ENCODE measurements at regions not wholly inside any gene's neighbourhood (a gene's known extent, or its start where the extent isn't known, plus 50 kb on each side); places are given as distances from the start of the nearest gene placed in this dataset.
"Not testable (repeated sequence)": the region's sequence is repeated elsewhere in the genome, so short reads cannot be mapped to it uniquely, and the experiment has no call there.

DNA sequence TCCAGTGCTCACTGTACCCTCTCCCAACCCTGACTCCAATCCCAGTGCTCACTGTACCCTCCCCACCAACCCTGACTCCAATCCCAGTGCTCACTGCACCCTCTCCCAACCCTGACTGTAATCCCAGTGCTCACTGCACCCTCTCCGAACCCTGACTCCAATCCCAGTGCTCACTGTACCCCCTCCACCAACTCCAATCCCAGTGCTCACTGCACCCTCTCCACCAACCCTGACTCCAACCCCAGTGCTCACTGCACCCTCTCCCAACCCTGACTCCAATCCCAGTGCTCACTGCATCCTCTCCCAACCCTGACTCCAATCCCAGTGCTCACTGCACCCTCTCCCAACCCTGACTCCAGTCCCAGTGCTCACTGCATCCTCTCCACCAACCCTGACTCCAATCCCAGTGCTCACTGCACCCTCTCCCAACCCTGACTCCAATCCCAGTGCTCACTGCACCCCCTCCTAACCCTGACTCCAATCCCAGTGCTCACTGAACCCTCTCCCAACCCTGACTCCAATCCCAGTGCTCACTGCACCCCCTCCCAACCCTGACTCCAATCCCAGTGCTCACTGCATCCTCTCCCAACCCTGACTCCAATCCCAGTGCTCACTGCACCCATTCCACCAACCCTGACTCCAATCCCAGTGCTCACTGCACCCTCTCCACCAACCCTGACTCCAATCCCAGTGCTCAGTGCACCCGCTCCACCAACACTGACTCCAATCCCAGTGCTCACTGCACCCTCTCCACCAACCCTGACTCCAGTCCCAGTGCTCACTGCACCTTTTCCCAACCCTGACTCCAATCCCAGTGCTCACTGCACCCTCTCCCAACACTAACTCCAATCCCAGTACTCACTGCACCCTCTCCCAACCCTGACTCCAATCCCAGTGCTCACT lies 136.3 kb upstream of the ZNF618 start:
- not testable (repeated sequence) for DNase-seq (ENCODE audit: low read depth, low spot score)

GRCh38 chr9:113740508-113741500 lies 135.3 kb upstream of the ZNF618 start:
- DNase-seq (ENCODE audit: low read depth, low spot score): peak; percentile 81

DNA sequence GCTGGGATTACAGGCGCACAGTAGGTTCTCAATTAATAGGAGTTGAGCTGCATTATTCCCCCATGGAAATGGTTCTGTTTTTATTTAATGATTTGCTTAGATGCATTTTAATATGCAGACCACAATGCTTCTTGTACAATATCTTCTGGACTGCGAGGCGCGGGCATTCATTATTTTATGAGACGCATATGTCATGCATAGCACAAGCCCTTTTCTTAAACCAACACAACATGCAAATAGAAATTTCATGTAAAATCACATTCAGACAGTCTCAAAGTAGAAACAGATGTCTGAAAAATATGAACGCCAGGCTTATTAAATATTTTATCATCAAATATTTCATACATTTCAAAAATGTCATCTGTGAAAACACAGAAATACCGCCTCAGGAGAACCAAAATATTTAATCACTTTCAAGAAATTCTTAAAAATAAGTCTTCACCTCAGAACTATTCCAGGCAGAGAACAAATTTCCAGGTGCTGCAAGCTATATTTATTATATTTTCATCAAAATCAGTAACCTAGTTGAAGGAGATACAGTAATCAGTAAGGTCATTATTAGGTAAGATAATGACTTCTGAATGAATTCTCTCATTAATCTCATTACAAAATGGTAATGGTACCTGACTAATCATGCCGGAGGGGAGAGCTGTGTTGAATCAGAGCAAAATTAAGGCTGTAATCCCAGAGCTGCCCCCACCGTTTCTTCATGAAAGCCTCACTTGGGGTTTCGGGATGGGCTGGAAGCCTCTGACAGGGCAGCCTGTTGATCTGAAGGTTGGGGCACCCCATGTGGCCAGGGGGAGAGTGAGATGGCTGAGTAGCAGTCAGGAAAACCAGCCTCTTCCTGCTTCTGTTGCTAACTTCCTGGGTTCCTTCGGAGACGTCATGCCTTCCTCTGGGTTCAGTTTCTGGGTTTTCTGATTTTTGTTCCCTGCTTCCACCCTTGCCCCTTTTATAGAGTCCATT lies 133.9 kb upstream of the ZNF618 start:
- DNase-seq (ENCODE audit: low read depth, low spot score): no peak

DNA sequence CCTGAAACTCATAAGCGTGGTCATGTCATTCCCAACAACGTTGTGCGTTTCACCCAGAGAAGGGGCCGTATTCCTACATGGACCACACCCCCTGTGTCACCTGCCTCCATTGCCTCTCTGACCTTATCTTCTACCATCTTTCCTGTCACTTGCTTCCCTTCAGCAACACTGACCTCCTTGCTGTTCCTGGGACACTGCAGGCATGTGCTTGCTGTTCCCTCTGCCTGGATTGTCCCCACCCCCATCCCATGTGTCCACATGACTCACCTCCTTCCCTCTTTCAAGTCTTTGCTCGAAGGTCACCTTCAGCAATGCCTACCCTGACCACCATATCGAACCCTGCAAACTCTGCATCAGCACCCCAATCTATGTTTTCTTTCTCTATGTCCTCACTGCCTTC lies 133.2 kb upstream of the ZNF618 start:
- DNase-seq (ENCODE audit: low read depth, low spot score): no peak

- no peak for DNase-seq (ENCODE audit: low read depth, low spot score)
Observed at GRCh38 chr9:113746486-113746885, 129.6 kb upstream of the ZNF618 start.

GRCh38 chr9:113748135-113748534 lies 128.0 kb upstream of the ZNF618 start:
- no peak for DNase-seq (ENCODE audit: low read depth, low spot score)

DNA sequence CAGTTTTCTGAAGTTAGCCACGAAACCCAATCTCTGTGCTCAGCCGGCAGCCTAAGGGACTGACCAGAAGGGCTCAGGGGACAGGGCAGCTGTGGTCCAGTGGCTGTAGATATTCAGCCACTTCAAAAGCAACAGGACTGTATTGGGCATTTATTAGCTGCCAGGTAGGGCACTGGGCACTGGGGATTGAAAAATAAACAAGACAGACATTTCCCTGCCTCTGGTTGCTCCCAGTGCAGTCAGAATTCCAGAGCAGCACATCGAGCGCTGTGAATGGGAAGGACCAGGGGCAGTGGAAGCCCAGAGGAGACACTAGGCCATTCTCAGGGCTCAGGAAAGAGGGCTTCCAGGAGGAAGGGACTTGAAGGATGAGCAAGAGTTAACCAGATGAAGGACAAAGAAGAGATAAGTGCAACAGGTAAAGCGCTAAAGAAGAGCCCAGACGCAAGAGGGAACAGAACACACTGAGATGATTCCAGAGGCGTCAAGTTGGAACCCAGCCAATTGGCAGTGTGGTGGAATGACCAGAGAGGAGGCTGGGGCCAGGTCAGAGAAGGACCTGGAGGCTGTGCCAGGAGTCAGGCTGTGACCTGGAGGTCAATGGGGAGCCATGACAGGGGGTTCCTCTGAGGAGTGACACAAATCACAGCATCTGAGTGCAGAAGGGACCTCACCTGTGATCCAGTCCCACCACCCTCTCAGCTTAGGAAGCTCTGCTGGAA lies 122.5 kb upstream of the ZNF618 start:
- no peak for DNase-seq (ENCODE audit: low read depth, low spot score)

DNA sequence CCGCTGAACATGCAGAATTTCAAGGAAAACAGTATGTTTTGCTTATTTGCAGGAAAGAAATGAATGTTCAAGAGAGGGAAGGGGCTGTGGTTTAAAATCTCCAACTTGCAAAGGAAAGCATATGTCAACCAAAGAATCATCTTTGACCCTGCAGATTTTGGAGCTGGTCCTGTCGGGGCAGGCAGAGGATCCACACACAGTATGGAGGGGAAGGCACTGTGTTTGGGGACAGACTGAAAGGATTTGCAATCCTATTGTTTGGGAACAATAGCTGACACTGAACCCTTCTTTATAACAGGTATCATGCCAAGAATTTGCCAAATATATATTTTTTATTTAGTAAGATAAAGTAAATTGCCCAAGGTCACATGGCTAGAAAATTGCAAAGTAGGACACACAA lies 121.4 kb upstream of the ZNF618 start:
- no peak for DNase-seq (ENCODE audit: low read depth, low spot score)

- DNase-seq (ENCODE audit: low read depth, low spot score): no peak
Observed at GRCh38 chr9:113755433-113755832, 120.7 kb upstream of the ZNF618 start.

DNA sequence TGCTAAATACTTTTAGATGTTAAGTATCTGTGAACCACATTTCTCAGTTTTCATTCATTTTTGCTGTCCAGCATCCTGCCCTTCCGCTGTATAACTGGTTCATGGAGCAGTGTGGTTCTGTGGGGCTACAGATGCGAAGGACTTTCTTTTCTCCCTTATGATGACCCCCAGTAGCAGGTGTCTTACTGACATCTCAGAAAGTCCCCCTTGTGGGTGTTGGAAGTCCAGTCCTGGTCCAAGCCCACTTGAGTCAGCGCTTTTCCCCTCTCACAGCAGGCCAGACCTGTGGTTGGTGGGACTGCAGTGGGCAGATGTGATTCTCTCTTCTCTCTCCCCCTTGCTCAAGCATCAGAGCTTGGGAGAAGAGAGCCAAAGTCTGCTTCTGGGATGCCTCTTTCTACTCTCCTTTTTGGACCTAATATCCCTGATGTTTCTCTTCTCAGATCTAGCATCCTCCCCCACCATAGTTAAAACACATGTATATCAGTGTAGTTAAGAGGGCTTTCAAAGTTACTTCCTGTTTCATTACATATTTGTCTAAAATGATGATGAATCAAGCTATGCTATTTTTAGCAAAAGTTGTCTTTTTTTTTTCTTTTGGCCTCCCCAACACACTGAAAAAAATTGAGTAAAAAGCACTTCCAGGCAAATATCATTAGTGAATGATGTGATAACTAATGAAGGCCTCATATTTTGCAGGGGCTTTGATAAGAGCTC lies 119.5 kb upstream of the ZNF618 start:
- DNase-seq (ENCODE audit: low read depth, low spot score): no peak

DNA sequence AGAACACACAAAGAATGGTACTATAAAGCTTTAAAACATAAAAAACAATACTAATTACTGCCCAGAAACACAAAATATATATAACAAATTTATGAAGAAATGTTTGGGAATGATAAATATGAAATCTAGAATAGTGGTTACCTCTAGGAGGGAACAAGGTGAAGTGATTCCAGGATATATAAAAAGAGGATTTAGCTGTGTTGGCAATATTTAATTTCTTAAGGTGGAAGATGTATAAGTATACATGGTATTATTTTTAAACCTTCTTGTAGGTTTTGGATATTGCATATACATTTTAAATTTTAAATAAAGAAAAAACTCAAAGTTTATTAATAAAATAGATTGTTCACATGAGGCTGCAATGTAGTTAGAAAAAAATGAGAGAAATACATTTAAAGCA lies 112.7 kb upstream of the ZNF618 start:
- no peak for DNase-seq (ENCODE audit: low read depth, low spot score)

DNA sequence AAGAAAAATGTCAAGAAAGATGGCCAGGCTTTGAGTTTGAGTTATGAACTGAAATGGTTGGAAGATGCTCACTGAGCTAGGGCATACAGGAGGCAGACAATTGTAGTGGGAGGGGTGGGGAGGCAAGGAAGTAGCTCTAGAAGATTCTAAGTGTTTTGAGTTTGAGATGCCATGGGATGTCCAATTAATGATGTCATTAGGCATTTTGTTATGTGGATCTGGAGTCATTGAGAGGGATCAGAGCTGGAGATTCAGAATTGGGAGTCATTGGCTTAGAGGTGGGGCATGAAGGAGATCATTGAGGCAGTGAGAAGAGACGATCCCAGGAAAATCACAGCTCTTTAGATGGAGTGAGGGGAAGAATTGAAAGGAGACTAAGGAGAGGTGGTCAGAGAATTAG lies 111.5 kb upstream of the ZNF618 start:
- no peak for DNase-seq (ENCODE audit: low read depth, low spot score)

GRCh38 chr9:113769412-113769811 lies 106.7 kb upstream of the ZNF618 start:
- no peak for DNase-seq (ENCODE audit: low read depth, low spot score)

DNA sequence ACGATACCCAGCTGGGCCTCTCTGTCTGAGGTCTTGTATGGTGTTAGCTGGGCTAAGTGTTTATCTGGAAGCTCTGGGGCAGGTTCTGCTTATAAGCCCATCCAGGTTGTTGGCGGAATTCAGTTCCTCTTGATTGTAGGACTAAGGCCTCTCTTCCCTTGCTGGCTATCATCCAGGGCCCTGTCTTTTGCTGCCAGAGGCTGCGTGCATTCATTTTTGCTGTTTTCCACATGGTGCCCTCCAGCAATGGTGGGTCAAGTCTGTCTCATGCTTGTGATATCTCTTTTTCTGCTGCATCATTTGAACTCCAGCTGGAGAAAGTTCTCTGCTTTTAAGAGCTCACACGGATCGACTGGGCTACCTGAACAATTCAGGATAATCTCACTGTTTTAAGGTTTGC lies 105.7 kb upstream of the ZNF618 start:
- DNase-seq (ENCODE audit: low read depth, low spot score): no peak

- no peak for DNase-seq (ENCODE audit: low read depth, low spot score)
Observed at GRCh38 chr9:113771199-113771598, 104.9 kb upstream of the ZNF618 start.

DNA sequence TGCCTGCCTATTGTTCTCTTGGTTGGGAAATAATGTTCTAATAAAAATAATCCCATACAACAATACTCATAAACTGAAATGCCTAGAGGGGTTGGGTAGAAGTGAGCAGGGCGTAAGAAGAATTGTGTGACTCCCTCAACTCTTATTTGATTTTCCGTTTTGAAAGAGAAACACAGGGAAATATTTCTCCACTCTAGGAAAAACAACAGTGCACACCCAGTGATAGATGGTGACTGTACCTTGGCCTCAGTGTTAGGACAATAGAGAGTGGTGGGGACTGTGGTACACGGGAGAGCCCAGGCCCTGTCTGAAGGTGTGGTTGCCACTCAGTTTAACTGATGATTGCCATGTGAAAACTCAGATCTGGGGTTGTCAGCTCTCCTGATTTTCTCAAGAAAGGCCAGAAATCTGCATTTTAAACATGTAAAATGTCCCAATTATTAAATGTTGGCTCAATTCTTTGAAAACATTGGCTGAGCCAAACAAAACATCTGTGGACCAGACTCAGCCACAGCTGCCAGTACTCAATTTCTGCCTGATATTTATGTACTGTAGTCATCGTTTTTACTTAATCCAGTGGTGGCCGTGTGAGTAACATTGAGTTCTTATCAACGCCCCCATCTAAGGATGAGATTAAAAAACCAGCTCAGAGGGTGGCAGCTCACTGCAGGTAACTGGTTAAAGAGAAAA lies 103.8 kb upstream of the ZNF618 start:
- peak; percentile 68 for DNase-seq (ENCODE audit: low read depth, low spot score)

- no peak for DNase-seq (ENCODE audit: low read depth, low spot score)
Observed at GRCh38 chr9:113774963-113775362, 101.1 kb upstream of the ZNF618 start.

- no peak for DNase-seq (ENCODE audit: low read depth, low spot score)
Observed at GRCh38 chr9:113775749-113776148, 100.4 kb upstream of the ZNF618 start.

- DNase-seq (ENCODE audit: low read depth, low spot score): no peak
Observed at GRCh38 chr9:113776194-113776593, 99.9 kb upstream of the ZNF618 start.

Data from astrocyte of the hippocampus (primary cell).